Transverse colon (tissue), 4 donors: ENCODE measurements at regions not wholly inside any gene's neighbourhood (a gene's known extent, or its start where the extent isn't known, plus 50 kb on each side); places are given as distances from the start of the nearest gene placed in this dataset.

Experiments used
- CTCF ChIP-seq, 5 experiments: fragments of 200-600 bp in 3 of 5; fragments of 450-650 bp in 2 of 5; sonication (generic) in 3 of 5; IDR thresholded peaks; 1 replicate in 2 of 5; 2 replicates in 3 of 5; pipeline ENCODE4 v1.5.1; 2016 to 2017; ENCODE audit warnings: antibody characterized with exemption in 5 of 5, inconsistent platforms in 3 of 5, mild to moderate bottlenecking in 2 of 5, moderate library complexity in 1 of 5
- EP300 ChIP-seq: sonication (generic); formaldehyde crosslinking; IDR thresholded peaks from one replicate; pipeline ENCODE4 v1.6.1; 2017; ENCODE audit warnings: antibody characterized with exemption, low read depth
- POLR2A ChIP-seq: fragments of 450-650 bp; IDR thresholded peaks from one replicate; pipeline ENCODE4 v1.6.1; 2016; ENCODE audit warnings: antibody characterized with exemption, mild to moderate bottlenecking, moderate library complexity
- POLR2AphosphoS5 ChIP-seq, 3 donors: sonication (generic); formaldehyde crosslinking; IDR thresholded peaks; one replicate each; pipeline ENCODE4 v1.6.1; 2016; ENCODE audit warnings: antibody characterized with exemption in 3 of 3

DNA sequence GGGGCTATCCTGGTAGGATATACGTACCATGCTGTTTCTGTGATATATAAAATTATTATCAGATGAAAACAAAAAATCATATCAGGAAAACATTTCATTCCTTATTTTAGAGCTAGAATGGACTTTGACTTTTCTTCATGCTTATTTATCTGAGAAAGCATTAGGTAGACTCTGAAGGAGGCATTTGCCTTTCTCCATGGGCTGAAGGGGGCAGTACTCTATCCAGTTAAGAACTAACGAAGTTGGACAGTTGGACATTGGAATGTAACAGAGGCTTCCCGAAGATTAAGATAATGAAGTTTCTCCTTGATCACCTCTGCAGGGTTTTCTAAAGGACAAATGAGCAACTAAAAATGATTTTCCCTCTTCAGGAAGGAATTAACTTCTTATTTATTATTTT lies 233.9 kb downstream of the SAMD5 start:
- no peak for TF ChIP-seq POLR2AphosphoS5 (IDR thresholded peaks at IDR 0.05)
- no peak for TF ChIP-seq CTCF (IDR thresholded peaks at IDR 0.05)
- TF ChIP-seq POLR2A: no peak
- TF ChIP-seq EP300: no peak
